Amniotic epithelial cell (primary cell): ENCODE measurements at regions not wholly inside any gene's neighbourhood (a gene's known extent, or its start where the extent isn't known, plus 50 kb on each side); places are given as distances from the start of the nearest gene placed in this dataset.

Experiments
- DNase-seq: peaks from one replicate; pipeline ENCODE4 v3.0.0-alpha.2; 2010; ENCODE audit warnings: low read depth

DNA sequence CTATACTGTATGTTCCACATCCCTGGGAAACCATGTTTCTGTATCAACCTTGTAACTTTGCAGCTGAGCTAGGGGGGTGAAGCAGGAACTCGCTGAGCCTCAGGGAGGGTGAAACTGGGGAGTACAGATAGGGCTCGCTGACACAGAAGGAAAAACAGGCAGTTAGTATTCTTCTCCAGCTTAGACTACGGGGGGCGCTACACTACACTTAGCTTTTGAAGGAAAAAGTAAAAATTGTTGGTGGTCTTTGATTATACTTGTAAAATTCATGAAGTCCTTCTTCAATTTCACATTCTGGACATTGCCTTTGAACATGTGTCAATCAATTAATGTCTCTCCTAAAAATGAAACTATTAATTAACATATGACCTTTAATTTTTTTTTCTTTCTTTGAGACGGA is 73.5 kb upstream of the RGMA start:
- DNase-seq, result no peak

DNA sequence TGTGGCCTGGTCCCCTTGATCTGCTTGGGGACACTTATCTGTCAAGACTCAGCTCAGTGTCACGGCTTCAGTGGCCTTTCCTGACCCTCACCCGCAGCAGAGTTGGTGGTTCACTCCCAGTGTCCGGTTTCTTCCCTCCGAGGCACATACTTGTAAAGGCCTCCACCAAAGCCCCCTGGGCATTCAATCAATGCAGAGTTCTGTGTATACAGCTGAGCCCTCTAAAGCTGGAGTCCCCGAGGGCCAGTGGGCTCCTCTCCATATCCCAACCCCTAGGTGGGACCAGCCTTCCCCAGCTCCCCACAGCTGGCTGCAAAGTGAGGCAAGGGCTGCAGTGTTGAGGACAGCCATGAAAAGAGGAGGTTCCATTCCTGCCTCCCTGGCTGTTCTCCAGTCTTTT is 70.9 kb upstream of the RGMA start:
- no peak for DNase-seq

DNA sequence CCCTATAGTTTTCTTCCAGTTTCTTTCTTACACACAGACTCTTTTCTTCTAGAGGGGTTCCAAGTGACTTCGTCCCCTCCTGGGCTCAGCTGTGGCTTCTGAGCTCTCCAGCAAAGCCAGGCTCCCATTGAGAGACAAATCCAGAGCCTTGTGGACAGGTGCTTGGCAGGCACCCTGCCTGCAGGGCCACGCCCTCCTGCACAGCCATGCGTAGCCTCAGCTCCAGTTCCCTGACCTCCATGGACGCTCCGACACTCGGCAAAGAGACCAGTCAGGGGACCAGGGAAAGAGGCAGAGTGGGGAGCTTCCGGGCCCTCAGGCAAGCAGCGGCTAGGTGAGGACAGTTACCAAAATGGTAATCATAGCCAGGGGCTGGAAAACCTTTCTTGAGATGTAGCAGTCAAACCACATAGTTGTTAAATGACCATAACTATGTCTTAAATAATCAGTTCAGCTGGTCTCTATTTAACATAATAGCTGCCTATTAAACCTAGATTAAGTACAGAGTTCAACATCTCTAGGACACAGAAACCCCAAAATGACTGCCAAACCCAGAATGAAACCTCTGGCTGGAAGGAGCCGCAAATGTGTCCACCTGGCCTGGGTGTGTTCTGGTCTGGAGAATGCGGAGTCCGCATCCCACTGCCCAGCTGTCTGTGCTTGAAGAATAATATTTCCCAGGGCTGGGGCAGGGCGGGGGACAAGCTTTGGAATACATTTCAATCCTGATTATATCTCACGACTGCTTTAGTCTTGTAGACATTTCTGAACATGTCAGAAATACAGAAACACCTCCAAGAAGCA is 69.3 kb upstream of the RGMA start:
- DNase-seq, result no peak

DNA sequence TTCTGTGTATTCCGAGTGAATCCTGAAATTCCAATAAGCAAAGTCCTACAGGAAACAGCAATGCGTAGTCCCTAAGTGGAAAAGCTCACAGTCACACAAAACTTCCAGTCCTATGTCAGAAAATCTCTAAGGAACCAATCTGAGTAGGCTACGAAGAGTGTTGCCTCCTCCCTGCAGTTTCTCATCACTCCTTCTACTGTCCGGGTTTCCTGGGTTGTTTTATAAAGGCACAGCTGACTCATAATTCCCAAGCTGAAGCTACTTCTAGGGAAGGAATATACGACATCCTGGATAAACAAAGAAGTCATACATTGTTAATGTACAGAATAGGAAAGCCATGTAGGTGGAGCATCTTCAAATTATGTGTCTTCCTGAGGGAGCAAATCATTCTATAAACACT is 65.7 kb upstream of the RGMA start:
- no peak for DNase-seq

DNA sequence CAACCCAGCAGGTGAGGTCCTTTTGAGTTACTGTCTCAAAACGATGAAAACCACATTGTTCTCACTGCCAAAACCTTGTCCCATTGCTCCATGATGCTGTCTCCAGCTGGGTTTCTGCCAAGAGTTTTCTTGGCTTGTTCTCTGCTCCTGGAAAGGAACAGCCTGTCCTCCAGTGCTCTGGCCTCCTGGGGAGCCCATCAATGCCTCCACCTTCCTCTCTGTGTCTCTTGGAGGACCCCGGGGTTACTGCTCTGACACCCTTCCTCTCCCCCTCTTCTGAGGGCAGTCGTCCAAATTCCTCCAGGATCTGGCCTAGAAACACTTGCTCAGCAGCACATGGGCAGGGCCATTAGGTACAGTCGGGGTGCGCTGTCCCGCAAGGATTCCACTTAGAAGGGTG is 63.9 kb upstream of the RGMA start:
- no peak for DNase-seq

DNA sequence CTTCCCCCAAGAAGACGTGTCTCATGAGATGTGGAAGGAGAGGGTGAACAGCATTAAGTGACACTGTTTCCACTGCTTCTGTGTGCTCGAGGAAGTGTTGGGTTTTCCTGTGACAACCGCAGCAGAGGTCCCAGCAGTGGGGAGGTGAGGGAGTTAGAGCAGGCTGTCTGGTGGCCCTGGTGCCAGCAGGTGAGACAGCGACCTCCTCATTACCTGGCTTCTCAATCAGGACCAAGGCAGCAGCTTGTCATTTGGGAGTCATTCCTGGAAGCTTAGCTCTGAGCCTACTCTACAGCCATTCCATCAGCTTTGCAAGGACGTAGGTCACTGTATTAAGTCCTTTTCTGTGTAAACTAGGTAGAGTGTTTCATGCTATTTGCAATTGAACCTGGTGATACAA is 63.3 kb upstream of the RGMA start:
- DNase-seq, result no peak

DNA sequence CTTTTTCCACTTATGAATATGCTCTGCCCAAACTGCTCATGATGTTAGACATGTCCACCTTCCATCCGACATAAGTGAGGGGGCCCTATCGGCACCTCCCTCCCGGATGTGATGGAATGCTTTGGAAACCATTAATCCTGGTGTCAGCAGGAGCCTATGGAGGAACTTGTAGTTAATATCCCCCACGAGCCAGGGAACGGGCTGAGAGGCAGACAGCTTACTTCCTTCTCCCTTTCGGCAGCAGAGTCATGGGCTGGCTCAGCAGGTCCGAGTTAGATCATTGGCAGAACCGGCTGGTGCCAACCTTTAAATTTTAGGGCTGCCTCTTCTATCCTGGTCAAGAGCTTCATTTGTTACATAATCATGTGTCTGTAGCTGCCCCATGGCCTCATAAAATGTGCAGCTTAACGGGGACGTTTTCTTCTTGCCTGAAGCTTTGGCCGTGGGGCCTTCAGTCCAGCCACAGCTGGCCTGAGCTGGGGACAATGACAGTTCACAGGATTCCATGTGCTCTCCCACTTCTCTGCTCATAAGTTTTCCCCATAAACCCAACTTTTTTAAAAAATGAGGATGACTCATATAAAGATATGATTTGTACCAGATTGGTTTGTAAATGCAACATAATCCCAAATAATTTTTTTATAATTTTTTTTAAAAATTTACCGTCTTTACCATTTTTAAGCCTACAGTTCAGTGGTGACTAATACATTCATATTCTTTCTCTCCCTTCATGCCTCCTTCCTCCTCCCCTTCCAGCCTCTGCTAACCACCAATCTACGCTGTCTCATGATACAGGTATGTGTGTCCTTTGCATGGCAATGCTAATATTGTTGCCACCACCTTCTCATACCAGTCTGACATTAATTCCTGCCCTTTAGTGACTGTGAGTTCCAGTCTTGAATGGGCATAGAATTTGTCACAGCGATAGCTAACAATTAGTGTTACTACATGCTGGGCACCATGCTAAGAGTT is 62.2 kb upstream of the RGMA start:
- no peak for DNase-seq

DNA sequence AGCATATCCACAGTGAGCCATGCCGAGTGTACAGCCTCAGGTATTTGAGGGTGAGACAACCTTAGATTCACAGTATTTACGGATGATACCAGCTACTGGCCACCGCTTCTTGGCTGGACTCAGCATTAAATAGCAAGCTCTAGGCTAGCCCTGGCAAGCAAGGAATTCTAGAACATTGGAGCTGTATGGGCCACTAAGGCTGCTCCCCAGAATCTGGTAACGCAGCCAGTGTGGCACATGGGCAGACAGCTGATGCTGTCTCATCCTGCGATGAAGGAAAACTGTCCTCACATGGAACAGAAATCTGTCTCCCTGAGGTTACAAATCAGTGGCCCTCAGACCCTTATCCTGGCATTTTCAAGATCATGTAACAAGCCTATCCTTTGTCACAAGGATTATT is 57.6 kb upstream of the RGMA start:
- DNase-seq, result no peak

DNA sequence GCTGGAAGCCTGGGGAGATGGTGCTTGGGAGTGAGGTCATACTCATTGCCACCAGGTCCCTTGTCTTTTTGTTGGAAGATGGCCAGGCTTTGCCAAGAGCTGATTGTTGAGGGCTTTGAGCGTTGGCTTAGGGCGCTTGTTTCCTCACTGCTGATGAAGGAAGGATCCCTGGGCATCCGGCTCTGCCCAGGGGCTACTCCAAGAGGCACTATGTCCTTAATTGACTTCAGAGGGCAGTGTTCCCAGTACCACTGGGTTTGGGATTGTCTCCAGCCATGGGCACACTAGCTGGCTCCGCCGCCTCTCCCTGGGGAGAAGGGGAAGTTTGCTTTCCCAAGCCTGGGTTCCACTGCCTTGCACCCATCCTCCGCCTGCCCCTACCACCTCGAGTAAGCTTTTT is 57.2 kb upstream of the RGMA start:
- no peak for DNase-seq

DNA sequence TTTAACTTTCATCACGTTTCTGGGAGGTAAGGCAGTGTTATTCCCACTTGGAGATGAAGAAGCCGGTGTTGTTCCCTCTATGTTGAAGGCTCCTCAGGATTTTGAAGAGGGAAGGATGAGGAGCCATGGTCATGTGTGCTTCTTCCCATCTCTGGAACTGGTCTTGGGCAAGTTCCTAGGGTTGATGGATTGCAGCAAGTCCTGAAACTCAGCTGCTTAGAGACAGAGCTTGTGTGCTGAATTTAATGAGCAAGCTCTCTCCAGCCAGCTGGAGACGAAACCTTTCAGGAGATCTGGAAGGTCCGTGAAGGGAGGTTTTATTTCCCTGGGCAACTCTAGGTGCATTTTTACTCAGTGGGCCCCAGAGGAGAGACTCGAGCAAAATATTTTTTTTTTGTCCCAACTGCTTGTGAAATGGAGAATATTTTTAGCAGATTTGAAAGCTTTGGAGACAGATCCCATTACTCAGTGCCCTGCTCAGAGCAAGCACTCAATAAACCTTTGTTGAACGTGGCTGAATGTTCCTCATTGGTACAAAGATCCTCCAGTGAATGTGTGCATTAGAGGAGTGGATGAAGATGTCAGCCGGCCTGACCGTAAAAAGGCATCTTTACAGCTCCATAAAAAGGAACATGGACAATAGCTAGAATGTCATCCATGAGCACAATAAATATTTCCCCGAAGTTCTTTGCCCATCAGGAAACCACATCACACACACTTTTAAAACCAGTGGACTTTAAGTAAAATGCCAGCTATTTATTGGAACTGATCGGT is 55.6 kb upstream of the RGMA start:
- DNase-seq, result no peak

DNA sequence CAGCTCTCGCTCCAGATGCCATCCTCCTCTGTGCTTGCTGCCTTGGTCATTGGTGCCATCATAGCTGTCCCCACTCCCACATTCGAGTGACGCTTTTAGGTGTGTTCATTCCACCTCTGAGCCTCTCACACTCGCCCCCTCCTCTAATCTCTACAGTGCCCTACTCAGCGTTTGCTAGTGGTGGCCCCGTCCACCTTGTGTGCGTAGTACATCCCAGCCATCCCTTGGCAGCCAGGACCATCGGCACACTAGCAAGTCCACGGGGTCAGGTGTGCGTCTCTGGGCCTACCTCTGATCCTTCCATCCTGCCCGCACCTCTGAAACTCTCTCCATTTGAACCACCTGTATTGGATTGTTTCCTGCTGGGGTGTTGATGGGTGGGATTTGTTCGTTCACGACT is 54.2 kb upstream of the RGMA start:
- DNase-seq, result no peak

DNA sequence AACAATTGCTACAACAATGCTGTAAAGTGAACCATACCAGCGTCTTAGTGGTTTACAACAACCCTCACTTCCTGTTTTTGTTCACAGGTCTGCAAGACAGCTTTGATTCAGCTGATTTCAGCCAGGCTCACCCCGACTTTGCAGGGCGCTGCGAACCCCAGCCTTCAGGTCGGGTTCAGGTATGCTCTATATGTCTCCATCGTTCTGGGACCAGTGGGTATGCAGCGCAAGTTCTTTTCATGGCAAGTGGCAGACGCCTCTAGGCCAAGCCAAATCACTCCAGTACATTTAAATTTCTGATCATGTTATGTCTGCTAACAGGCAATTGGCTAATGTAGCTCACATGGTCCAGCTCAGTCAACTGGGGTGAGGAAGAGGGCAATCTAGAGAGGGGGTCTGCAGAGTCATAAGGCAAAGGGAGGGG is 52.4 kb upstream of the RGMA start:
- DNase-seq, result no peak

DNA sequence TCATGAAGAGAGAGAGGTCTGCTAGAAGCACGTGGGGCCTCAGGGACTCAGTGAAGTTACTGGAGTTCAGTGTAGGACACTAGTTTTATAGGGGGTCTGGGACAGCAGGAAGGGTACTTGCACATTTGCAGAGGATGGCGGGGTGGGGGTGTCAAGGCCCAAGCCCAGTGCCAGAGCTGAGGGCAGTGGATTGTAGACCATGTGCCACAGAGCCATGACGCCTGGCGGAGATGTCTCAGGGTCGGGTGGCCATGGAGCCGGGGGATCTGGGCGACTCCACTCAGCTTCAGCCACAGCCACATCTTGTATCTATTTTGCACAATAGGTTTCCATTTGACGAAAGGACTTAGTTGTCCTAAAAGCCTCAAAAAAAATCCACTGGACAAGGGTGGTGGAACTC is 50.4 kb upstream of the RGMA start:
- no peak for DNase-seq

DNA sequence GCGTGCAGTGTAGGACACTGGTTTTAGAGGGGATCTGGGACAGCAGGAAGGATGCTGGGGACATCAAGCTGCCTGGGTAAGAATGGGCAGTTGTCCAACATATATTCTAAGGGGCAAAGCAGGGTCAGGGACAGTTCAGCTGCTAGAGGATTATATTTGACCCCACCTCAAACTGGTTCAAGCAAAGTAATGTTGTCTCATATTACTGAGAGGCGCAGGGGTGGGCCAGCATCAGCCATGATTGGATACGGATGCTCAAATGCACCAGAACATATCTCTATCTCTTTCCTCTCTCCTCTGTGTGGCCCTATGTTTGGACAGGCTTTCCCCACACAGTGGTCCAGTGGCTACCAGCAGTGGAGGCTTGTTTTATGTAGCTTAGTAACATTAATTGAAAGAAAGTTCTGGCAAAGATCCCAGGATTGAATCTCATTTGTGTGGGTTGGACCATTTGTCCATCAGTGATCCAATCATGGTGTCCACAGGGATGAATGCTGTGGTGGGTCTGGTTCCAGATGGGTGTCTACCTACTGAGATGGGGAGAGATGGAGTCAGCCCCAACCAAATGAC is 49.8 kb upstream of the RGMA start:
- DNase-seq, result no peak
